ENCODE measurements at regions not wholly inside any gene's neighbourhood (a gene's known extent, or its start where the extent isn't known, plus 50 kb on each side); places are given as distances from the start of the nearest gene placed in this dataset.

DNA sequence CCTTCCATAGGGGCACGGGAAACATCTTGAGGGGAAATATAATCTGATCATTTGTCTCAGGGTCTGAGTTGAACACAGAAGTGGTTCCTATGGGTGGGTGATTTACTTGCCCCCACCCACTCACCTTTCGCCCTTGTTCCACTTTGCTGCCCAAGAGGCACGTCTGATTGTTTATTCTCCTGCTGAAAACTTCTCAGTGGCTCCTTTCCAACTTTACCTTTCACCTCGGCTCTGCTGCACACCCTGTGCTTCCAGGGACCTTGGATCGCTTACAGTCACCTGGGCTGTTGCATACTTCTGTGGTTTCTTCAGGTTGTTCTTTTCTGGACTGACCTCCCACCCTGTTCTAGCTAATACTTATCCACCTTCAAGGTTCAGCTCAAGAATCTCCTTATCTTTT is 213.4 kb upstream of the JADE1 start:
- no peaks in the 10 kb centered on the region for H3K27me3 ChIP-seq
- intact Hi-C loops (cut with DNase I), result no loop called here
- peaks cover 2 to 44% (median 21%) of the 10 kb centered on the region in 3 donors for H3K4me1 ChIP-seq
- no peak overlapping the region for H3K4me3 ChIP-seq
- no peaks in the 10 kb centered on the region for H3K36me3 ChIP-seq
- WGBS, 2 donors, result 69 to 70% methylated on average over 5 of the region's 5 CpGs
- no peak for TF ChIP-seq POLR2A (IDR thresholded peaks at IDR 0.05)
- TF ChIP-seq, protein P1, sequence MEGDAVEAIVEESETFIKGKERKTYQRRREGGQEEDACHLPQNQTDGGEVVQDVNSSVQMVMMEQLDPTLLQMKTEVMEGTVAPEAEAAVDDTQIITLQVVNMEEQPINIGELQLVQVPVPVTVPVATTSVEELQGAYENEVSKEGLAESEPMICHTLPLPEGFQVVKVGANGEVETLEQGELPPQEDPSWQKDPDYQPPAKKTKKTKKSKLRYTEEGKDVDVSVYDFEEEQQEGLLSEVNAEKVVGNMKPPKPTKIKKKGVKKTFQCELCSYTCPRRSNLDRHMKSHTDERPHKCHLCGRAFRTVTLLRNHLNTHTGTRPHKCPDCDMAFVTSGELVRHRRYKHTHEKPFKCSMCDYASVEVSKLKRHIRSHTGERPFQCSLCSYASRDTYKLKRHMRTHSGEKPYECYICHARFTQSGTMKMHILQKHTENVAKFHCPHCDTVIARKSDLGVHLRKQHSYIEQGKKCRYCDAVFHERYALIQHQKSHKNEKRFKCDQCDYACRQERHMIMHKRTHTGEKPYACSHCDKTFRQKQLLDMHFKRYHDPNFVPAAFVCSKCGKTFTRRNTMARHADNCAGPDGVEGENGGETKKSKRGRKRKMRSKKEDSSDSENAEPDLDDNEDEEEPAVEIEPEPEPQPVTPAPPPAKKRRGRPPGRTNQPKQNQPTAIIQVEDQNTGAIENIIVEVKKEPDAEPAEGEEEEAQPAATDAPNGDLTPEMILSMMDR (IDR thresholded peaks at IDR 0.05), result no peak
- DNase-seq, result no peak
- H3K27ac ChIP-seq, result no peak overlapping the region
- no peaks in the 10 kb centered on the region for H3K9me3 ChIP-seq

DNA sequence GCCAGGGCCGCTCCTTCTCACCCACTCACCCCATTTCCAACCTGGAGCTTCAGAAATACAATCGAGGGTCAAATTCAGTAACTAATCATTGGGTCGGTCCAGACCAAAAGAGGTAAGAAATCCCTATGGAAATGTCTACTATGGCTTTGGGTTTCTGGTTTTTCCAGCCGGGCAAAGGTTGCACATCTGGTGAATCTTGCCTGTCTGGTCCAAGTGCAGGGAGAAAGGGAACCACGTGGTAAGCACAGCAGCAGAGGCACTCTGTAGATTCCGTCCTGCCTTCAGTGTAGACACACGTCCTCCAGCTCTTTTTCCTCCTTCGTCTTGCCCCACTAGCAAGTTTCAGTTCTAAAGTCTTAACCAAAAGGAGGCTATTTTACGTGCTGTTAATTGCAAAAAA is 218.0 kb upstream of the JADE1 start:
- H3K4me3 ChIP-seq, result no peak overlapping the region
- no peak overlapping the region for H3K27ac ChIP-seq
- DNase-seq, result no peak
- intact Hi-C loops (cut with DNase I), result no loop called here
- H3K27me3 ChIP-seq, result no peaks in the 10 kb centered on the region
- no peak for TF ChIP-seq POLR2A (IDR thresholded peaks at IDR 0.05)
- TF ChIP-seq, protein P1 (IDR thresholded peaks at IDR 0.05), result no peak
- 71 to 79% methylated on average over 9 of the region's 9 CpGs for WGBS, 2 donors
- H3K4me1 ChIP-seq, result peaks cover 0 to 33% (median 0%) of the 10 kb centered on the region in 3 donors
- H3K36me3 ChIP-seq, result no peaks in the 10 kb centered on the region
- no peaks in the 10 kb centered on the region for H3K9me3 ChIP-seq

DNA sequence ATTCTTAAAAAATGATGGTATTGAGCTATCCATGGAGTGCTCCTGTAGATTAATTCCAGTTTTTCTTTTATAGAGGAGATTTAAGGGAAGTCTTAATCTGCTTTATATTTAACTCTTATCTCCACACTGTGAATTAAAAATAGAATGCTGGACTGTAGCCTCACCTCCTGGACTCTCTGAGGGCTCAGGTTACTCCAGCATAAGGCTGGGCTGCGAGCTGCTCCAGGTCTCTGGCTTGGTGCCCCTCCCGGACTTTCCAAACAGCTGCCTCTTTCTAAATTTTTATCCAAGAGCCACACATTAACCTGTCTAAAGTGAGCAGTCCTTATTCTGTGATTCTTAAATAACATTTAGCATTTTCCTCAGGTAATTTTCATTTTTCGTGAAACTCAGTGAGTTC is 218.7 kb upstream of the JADE1 start:
- H3K4me3 ChIP-seq, result no peak overlapping the region
- peaks cover 0 to 27% (median 0%) of the 10 kb centered on the region in 3 donors for H3K4me1 ChIP-seq
- no peaks in the 10 kb centered on the region for H3K36me3 ChIP-seq
- no peak overlapping the region for H3K27ac ChIP-seq
- intact Hi-C loops (cut with DNase I), result no loop called here
- H3K27me3 ChIP-seq, result no peaks in the 10 kb centered on the region
- WGBS, 2 donors, result 69 to 82% methylated on average over 3 of the region's 3 CpGs
- no peaks in the 10 kb centered on the region for H3K9me3 ChIP-seq
- TF ChIP-seq, protein P1 (IDR thresholded peaks at IDR 0.05), result no peak
- no peak for TF ChIP-seq POLR2A (IDR thresholded peaks at IDR 0.05)
- no peak for DNase-seq

DNA sequence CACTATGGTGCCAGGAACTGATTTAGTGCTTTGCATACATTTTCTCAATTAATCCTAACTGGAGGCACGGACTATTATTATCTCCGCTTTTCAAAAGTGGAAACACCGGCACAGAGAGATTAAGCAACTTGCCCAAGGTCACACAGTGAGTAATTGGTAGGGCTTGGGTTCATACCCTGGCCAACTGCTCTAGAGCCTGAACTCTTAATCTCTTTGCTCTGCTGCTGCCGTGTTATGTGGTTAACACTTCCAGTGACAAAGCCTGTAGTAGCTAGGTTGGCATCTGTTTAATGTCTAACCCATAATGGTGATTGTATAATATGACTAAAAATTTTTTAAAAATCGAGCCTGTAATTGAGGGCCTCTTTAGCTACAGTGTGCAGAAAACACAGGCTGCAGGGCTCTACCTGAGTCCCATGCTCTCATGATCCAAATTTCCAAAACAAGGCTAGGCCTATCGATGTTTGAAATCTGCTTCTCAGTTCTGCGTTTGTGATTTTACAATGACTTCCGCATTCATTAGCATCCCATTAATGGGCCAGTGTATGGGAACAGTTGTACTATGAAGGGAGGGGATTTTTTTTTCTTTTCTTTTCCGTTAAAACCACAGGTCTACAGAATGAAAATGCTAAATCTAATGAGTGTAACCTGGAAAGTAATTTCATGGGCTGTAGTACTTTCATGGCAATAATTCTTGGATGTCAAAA is 219.3 kb upstream of the JADE1 start:
- Histone ChIP-seq H3K36me3 (no peaks in the 10 kb centered on the region), H3K4me3 (no peak overlapping the region), H3K9me3 (no peaks in the 10 kb centered on the region), H3K4me1 (peaks cover 0 to 27% (median 0%) of the 10 kb centered on the region in 3 donors), H3K27me3 (no peaks in the 10 kb centered on the region), H3K27ac (no peak overlapping the region)
- TF ChIP-seq, protein P1 (IDR thresholded peaks at IDR 0.05), result no peak
- TF ChIP-seq POLR2A (IDR thresholded peaks at IDR 0.05), result no peak
- intact Hi-C loops (cut with DNase I), result no loop called here
- DNase-seq, result no peak
- WGBS, 2 donors, result 68 to 73% methylated on average over 9 of the region's 9 CpGs

DNA sequence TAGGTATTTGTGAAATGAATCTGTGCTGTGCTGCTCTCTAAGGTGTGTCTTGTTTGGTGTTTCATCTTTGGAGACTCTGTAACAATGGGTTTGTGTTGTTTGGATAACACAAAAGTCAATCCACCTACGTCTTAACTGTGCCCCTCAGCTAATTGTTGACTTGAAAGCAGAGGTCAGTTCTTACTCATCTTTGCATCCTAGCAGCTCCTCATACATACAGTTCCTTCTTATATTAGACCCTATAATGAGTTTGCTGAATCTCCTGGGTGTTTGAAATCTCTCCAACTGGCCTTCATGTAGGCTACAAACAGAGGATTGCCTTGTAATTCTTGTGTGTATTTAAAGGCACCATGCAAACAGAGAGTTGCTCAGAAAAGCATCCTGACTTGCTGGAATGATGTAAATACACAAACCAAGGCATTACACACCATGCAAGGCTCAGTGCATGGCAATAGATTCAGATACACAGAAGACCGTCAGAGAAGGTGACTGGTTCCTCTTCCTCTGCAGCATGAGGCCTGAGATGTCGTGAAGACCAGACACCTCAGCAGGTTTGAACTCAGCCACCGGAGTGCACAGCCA is 220.0 kb upstream of the JADE1 start:
- H3K36me3 ChIP-seq, result no peaks in the 10 kb centered on the region
- 64 to 72% methylated on average over 4 of the region's 4 CpGs for WGBS, 2 donors
- no peak for TF ChIP-seq POLR2A (IDR thresholded peaks at IDR 0.05)
- TF ChIP-seq, protein P1 (IDR thresholded peaks at IDR 0.05), result no peak
- no peak for DNase-seq
- H3K4me3 ChIP-seq, result no peak overlapping the region
- H3K27ac ChIP-seq, result no peak overlapping the region
- no peaks in the 10 kb centered on the region for H3K9me3 ChIP-seq
- peaks cover 0 to 27% (median 0%) of the 10 kb centered on the region in 3 donors for H3K4me1 ChIP-seq
- H3K27me3 ChIP-seq, result no peaks in the 10 kb centered on the region
- intact Hi-C loops (cut with DNase I), result no loop called here

Data from esophagus squamous epithelium (tissue), 5 donors.